Globus pallidus (tissue), 1 donor: ENCODE measurements at regions not wholly inside any gene's neighbourhood (a gene's known extent, or its start where the extent isn't known, plus 50 kb on each side); places are given as distances from the start of the nearest gene placed in this dataset.
"Not testable (repeated sequence)": the region's sequence is repeated elsewhere in the genome, so short reads cannot be mapped to it uniquely, and the experiment has no call there.

ENCODE experiments used
- DNase-seq: peaks from one replicate; pipeline ENCODE4 v3.0.0-alpha.2; 2015; ENCODE audit warnings: low spot score

DNA sequence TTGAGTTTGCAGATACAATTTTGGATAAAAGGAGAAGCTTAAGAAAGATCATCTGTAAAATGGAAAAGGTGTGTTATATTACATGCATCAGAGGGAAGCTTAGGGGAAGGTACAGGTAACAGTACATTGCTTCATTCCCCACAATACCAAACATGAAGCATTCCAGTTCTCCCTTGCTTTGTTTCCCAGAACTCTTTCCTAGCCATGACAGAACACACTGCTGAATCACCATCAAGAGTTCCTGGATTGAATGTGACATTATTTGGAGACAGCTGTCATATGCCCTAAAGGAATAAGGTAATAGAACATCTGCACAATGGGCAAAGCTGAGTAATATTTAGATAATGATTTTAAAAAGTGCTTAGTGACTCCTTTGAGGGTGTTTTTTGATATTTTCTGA lies 303.5 kb upstream of the ST8SIA4 start:
- DNase-seq = no peak

DNA sequence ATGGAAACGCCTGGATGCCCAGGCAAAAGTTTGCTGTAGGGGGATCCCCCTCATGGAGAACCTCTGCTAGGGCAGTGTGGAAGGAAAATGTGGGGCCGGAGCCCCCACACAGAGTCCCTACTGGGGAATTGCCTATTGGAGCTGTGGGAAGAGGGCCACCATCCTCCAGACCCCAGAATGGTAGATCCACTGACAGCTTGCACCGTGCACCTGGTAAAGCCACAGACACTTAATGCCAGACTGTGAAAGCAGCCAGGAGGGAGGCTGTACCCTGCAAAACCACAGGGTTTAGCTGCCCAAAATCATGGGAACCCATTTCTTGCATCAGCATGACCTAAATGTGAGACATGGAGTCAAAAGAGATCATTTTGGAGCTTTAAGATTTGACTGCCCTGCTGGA lies 302.0 kb upstream of the ST8SIA4 start:
- DNase-seq = not testable (repeated sequence)

DNA sequence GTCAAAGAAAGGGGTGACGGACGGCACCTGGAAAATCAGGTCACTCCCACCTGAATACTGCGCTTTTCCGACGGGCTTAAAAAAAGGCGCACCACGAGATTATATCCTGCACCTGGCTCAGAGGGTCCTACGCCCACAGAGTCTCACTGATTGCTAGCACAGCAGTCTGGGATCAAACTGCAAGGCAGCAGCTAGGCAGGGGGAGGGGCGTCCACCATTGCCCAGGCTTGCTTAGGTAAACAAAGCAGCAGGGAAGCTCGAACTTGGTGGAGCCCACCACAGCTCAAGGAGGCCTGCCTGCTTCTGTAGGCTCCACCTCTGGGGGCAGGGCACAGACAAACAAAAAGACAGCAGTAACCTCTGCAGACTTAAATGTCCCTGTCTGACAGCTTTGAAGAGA lies 277.3 kb upstream of the ST8SIA4 start:
- DNase-seq = not testable (repeated sequence)

DNA sequence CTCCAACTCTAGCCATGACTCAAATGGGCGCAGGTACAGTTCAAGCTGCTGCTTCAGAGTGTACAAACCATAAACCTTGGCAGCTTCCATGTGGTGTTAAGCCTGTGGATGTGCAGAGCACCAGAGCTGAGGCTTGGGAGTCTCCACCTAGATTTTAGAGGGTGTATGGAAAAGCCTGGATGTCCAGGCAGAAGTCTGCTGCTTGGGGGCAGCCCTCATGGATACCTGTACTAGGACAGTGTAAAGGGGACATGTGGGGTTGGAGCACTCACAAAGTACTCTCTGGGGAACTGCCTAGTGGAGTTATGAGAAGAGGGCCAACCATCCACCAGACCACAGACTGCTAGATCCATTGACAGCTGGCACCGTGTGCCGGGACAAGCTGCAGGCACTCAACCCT lies 273.5 kb upstream of the ST8SIA4 start:
- no peak for DNase-seq

DNA sequence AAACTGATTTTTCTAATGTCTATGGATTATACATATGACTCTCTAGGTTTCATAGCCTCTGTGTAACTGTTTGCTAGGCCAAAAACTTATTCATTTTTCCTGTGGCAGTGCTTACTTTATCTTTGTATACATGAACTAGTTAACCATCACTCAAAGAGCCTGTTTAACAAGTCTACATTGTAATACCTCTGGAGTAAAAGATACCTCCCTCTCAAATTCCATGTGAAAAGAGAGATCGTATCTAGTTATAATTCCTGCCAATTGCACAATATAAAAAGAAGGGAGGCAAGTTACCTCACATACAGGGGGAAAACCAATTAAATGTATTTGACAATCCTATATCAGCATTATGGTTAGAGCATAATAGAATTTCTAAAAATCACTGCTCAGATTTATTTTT lies 271.9 kb upstream of the ST8SIA4 start:
- no peak for DNase-seq

DNA sequence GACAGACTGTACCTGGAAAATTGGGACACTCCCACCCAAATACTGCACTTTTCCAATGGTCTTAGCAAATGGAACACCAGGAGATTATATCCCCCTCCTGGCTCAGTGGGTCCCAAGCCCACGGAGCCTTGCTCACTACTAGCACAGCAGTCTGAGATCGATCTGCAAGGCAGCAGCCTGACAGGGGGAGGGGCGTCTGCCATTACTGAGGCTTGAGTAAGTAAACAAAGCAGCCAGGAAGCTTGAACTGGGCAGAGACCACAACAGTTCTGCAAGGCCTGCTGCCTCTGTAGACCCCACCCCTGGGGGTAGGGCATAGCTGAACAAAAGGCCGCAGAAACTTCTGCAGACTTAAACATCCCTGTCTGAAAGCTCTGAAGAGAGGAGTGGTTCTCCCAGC lies 260.0 kb upstream of the ST8SIA4 start:
- DNase-seq = no peak

DNA sequence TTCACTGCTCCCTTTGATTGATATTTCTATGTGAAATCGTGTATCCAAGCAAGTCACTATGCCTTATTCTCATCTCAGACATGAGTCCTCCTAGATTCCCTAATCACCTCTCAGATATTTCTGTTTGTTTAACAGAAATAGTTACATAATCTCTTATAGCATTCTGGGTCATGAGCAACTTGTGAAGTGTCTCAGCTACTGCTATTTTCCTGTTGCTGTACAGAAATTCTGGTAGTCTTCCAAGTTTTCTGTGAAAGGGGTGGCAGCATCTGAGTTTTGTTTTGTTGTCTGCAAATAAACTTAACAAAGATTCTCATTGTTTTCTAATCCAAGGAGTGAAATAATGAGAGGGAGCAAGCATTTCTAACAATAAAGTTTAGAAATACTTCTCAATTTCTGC lies 256.9 kb upstream of the ST8SIA4 start:
- peak; percentile 83 for DNase-seq

DNA sequence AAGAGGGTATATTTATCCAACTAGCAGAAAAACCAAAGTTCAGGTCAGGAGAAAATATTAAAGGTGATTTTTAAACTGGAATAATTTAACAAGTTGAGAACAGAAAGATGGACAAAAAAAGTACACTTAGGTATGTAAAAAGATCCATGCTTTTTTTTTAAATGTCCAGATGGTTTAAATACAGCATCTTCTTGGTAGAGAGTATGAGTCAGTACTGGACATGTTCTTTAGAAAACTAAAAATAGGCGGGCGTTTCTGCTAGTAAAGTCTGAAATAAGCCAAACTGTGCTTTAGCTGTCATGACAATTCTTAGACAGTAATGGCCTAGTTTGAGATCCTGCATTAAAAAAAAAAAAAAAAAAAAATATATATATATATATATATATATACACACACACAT lies 255.9 kb upstream of the ST8SIA4 start:
- DNase-seq = no peak

DNA sequence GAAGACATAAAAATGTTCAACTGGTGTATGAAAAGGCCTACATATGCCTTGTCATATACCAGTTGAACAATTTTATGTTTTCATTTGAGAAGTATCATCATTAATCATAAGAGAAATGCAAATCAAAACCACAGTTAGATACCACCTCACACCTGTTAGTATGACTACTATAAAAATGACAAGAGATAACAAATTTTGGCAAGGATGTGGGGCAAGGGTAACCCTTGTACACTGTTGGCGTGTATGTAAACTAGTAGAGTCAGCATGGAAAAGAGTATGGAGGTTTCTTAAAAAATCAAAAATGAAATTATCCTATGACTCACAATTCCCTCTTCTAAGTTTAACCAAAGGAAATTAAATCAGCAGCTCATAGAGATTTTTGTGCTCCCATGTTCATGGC lies 250.4 kb upstream of the ST8SIA4 start:
- no peak for DNase-seq

DNA sequence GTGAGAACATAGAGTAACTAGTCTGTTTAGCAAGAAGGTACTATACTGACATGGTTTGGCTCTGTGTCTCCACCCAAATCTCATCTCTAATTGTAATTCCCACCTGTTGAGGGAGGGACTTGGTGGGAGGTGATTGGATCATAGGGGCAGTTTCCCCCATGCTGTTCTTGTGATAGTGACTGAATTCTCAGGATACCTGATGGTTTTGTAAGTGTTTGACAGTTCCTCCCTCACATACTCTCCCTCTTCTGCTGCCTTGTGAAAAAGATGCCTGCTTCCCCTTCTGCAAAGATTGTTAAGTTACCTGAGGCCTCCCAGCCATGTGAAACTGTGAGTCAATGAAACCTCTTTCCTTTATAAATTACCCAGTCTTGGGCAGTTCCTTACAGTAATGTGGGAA lies 240.4 kb upstream of the ST8SIA4 start:
- no peak for DNase-seq

DNA sequence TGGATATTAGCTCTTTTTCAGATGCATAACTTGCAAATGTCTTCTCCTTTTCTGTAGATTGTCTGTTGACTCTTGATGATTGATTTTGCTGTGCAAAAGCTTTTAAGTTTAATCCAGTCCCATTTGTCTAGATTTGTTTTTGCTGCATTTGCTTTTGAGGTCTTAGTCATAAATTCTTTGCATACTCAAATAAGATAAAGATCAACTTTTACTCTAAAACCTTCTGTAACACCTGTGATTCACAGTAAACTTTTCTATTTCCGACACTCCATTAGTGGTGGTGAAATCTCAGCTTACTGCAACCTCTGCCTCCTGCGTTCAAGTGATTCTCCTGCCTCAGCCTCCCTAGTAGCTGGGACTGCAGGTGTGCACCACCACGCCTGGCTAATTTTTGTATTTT lies 239.0 kb upstream of the ST8SIA4 start:
- no peak for DNase-seq

DNA sequence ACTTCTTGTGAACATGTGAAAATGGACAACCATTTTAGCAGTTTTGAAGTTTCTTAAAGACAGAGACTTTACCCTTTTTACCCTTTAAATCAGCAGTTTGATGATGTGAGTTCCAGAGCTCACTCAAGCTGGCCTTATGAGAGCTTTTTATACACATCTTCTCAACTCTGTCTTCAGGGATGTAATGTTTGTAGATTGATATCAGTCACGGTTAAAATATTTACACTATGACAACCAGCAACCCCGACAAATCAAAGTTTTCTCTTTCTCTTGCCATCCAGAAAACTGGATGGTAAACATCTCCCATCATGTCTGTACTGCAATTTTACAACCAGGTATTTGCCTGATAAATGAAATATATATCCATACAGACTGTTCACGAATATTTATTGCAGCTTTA lies 233.4 kb upstream of the ST8SIA4 start:
- no peak for DNase-seq

DNA sequence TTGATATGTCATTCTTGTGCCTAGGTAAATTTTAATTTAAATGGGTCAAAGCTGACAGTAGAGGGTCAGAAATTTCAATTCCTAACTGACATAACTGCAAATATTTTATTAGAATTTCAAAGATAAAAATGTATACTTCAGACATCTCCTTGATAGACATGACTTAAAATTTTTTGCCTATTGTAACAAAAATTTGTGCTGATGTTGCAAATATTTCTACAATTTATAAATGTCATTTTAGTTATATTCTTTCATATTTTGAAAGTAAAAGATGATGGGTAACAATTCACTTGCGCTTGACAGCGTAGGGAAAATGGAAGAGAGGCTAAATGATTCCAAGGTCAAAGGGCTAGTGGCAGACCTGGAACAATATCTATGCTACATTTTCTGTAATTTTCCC lies 220.3 kb upstream of the ST8SIA4 start:
- DNase-seq = no peak

DNA sequence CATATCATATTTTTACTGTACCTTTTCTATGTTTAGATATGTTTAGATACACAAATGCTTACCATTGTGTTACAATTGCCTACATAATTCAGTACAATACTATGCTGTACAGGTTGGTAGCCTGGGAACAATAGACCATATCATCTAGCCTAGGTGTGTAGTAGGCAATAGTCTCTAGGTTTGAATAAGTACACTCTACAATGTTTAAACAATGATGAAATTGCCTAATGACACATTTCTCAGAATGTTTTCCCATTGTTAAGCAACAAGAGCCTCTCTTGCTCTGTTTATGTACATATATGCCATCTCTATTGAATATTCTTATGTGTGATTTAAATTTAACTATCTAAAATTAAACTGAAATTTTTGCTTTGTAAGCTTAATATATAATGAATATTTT lies 209.6 kb upstream of the ST8SIA4 start:
- no peak for DNase-seq

DNA sequence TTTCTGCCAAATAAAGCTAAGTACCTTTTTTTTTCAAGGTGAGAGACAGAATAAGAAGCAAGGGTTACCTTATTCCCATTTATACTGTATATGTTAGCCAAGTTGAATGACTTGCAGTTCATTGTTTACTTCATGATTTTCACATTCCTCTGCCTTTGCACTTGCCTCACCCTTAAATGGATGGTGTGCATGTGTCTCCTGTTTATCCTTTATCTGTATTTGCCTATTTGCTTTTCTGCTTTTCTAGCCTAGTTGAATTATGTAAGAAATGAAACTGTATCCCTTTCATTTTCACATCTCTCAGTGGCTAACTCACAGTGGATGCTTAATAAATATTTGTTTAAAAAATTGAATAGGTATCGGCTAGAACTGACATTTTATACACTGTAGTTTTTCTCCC lies 200.8 kb upstream of the ST8SIA4 start:
- DNase-seq = no peak

DNA sequence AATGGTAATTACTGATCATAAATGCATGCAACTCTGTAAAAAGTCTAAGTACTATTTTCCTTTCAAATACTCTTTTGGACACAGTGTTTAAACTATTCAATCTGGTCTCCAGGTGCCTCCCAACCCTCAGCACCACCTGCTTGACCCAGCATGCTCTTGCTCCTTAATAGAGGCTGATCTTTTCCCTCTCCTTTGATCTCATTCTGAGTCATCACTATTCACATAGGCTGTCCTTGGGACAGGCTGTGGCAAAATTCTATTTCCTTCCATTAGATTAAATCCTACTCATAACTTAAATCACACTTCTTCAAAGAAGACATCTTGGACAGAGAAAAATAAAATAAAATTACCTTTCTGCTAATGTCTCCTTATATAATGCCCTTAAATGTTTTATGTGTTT lies 199.4 kb upstream of the ST8SIA4 start:
- DNase-seq = no peak

DNA sequence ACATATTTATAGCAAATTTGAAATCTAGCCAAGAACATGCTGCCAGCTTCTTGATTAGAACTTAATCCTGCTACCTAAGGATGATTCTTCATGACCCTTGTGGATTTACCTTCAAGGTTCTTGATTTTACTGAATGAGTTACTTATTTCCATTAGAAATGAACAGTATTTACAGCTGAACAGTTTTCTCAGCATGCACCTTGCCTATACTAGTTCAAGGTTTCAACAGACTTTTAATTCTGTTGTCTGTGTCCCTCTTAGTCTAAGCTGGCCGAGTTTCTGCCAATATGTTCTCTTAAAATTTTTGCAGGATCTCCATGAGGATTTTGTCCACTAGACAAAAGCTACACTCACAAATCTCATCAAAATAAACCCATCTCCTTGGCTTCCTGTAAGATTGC lies 188.8 kb upstream of the ST8SIA4 start:
- no peak for DNase-seq

DNA sequence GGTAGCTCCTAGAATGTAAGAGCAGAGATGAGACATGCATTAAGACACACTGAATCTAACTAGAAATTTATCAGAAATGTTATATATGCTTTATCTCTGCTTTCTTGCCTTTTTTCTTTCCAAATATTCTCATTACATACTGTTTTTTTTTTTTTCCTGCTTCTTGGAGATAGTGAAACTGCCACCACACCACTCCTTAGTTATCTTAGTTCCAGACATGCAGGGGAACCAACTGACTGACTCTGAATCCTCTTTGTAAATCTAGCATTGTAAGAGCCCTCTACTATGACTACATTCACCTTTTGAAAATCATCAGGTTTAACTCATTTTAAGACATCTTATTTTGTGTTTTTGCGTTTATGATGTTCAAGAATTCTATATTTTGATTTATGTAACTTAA lies 181.3 kb upstream of the ST8SIA4 start:
- no peak for DNase-seq

DNA sequence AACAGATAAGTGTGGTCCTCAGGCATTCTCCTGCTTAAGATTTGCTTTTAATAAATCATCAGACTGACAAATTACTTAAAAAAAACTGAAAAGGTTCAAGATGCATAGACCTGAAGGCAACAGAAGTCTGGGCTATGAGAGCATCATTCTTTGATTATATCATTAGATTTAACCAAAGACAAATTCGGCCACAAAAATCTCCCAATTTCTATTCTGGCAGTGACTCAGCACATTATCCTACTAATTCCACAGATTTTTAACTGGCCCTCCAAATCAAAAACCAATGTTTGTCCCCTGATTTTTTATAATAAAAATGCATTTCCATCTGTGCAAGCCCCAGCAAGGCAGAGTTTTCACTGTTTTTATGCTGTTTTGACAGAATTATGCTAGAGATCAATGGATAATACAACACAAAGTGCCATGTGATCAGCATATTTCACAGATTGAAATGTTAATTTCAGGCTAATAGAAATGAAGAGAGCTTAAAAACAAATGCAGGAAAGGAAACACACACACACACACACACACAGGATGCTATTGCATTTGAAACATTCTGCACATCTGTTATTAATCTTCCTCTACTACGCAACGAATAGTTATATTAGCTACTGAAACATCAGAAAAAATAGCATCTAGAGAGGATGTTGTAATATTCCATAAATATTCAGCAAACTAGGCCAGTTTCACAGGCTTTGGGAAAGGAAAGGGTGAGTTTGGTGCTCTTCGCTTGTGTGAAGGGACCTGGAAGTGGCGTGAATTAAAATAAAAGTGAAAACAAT lies 177.6 kb upstream of the ST8SIA4 start:
- DNase-seq = no peak

DNA sequence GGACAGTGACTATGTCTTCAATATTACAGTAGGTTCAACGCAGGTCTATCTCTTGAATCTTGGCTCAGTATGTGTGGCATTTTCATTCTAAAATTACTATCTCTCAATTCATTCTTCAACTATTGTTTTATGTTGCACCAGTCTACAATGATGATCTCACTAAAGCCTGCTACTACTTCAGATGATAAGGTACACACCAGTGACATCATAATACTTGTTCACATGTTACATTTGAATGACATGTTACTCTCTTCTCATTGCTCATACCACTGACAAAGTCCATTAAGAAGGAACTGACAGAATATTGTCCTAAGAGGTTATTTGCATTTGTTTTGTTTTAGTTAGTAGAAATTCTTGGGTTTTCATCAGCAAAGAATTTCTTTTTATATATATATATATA lies 165.2 kb upstream of the ST8SIA4 start:
- DNase-seq = no peak

DNA sequence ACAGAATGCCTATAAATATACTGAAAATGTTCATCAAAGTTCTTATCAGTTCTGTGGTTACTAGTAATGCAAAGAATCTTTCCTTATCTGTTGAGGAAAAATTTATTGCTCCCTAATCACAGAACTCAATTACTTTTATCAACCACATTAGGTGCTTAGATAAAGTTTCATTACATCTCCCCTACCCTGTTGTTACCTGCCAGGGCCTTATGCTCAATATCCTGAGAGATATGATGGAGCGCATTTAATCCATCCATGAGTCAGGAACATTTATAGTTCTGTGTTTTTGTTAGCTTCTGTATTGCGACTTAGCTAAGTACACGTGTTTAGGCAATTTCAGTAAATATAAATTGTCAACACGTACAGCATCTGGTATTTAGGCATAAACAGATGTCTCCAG lies 164.3 kb upstream of the ST8SIA4 start:
- no peak for DNase-seq

DNA sequence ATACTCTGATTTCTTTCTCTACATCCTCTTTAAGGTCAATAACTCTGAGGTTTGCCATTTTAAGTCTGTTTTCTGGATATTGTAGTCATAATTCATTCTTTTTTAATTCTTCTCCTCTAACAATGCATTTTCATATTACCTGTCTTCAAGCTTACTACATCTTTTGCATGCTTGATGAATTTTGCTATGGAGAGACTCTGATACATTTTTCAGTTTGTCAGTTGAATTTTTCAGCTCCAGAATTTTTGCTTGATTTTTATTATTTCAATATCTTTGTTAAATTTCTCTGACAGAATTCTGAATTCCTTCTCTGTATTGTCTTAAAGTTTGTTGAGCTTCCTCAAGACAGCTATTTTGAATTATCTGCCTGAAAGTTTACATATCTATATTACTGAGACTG lies 159.8 kb upstream of the ST8SIA4 start:
- no peak for DNase-seq

DNA sequence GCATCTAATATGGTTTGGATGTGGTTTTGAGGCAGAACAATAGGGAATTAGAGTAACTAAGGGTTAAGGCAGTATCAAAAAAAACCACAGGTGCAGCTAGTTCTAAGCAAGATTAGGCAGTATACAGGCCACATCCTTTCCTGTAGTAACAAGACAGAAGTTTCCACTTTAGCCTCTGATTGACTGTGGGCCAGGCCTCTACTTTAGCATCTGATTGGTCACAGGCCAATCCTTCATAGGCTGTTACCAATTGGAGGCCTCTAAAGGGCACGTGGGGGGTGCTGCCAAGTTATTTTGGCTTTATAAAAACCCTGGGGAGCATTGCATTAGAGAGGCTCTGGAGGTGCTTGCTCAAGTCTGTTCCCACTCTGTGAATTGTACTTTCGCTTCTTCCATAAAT lies 144.1 kb upstream of the ST8SIA4 start:
- no peak for DNase-seq

DNA sequence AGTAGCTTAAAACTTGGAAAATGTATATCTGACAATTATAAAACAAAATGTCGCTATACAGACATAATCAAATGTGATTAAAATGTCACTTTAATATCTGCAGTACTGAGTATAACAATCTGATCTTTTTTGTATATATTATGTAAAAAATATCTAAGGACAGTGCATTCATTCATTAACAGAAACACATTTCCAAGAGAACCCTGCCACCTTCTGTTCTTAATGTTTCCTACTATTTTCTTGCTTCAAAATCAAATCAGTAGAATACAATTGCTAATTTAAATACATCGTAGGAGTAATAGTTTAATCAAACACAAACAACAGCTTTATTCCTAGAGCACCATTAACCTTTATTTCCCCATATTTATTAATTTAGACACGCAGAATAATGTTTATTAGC lies 142.6 kb upstream of the ST8SIA4 start:
- no peak for DNase-seq

DNA sequence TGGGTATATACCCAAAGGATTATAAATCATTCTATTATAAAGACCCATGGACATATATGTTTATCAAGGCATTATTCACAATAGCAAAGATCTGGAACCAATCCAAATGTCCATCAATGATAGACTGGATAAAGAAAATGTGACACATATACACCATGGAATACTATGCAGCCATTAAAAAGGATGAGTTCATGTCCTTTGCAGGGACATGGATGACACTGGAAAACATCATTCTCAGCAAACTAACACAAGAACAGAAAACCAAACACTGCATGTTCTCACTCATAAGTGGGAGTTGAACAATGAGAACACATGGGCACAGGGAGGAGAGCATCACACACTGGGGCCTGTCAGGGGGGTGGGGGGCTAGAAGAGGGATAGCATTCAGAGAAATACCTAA lies 136.9 kb upstream of the ST8SIA4 start:
- not testable (repeated sequence) for DNase-seq
